ENCODE measurements at regions not wholly inside any gene's neighbourhood (a gene's known extent, or its start where the extent isn't known, plus 50 kb on each side); places are given as distances from the start of the nearest gene placed in this dataset.

DNA sequence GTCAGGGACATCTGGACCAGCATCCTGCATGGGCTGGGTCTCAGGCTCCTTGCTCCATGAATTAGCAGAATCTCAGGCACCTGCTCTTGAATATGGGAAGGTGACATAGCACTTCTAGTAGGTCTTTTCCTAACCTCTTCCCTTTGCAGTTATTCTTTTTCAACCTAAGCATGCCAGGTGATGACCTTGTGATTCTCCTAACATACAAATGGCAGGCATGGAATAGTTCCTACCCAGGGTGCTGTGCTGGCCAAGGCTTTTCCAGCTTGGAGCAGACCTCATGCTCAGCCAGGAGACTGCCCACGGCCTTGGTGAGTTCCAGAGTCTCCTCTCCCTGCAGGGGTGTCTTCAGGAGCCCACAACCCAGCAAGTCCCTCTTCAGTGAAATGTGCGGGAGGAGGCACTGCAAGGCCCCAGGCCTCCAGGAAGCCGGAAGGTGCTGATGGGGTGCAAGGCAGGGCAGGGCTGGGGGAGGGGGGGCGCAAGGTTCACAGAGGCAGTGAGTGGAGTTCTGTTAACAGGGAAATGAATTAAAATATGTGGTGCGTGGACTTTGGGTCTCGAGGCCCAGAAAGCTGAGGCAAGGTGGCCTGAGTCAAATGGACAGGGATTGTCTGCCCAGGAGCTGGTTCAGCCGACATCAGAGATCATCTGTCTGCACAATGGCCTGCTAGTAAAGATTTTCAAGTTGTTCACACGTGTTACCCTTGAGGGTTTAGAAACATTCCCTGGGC lies 75.9 kb upstream of the SEPTIN5 start:
- Histone ChIP-seq H3K27me3 (ENCODE audit: control insufficient read depth, insufficient read depth, low read length) (no peaks in the 10 kb centered on the region), H3K4me3 (ENCODE audit: low read depth in 2 of 2, low read length in 2 of 2) (no peak overlapping the region), H3K4me1 (ENCODE audit: control insufficient read depth, insufficient read depth, low read length) (no peaks in the 10 kb centered on the region), H3K27ac (ENCODE audit: low read length) (no peak overlapping the region), H3K36me3 (ENCODE audit: control insufficient read depth, insufficient read depth, low read length) (no peaks in the 10 kb centered on the region), H3K9me3 (ENCODE audit: control insufficient read depth, insufficient read depth, low read depth, low read length) (no peaks in the 10 kb centered on the region)
- ChIA-PET CTCF (no interaction called here), POLR2A (no interaction called here)
- in situ Hi-C loops (cut with HindIII; ENCODE audit: low pct_unique_long_range_greater_than_20kb, low sequenced_read_pairs) (no loop called here), intact Hi-C loops (cut with micrococcal nuclease; ENCODE audit: unreplicated experiment) (no loop called here)
- TF ChIP-seq POLR2AphosphoS5 (IDR thresholded peaks at IDR 0.05; ENCODE audit: low read depth, low read length) (no peak), SIN3A (IDR thresholded peaks at IDR 0.05; ENCODE audit: borderline replicate concordance, insufficient read depth, low read depth, low read length) (no peak), TCF7L2 (IDR thresholded peaks at IDR 0.05; ENCODE audit: low read depth, low read length) (no peak)
- TF ChIP-seq, protein P1, sequence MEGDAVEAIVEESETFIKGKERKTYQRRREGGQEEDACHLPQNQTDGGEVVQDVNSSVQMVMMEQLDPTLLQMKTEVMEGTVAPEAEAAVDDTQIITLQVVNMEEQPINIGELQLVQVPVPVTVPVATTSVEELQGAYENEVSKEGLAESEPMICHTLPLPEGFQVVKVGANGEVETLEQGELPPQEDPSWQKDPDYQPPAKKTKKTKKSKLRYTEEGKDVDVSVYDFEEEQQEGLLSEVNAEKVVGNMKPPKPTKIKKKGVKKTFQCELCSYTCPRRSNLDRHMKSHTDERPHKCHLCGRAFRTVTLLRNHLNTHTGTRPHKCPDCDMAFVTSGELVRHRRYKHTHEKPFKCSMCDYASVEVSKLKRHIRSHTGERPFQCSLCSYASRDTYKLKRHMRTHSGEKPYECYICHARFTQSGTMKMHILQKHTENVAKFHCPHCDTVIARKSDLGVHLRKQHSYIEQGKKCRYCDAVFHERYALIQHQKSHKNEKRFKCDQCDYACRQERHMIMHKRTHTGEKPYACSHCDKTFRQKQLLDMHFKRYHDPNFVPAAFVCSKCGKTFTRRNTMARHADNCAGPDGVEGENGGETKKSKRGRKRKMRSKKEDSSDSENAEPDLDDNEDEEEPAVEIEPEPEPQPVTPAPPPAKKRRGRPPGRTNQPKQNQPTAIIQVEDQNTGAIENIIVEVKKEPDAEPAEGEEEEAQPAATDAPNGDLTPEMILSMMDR (IDR thresholded peaks at IDR 0.05): no peak
- TF ChIP-seq, protein P2, sequence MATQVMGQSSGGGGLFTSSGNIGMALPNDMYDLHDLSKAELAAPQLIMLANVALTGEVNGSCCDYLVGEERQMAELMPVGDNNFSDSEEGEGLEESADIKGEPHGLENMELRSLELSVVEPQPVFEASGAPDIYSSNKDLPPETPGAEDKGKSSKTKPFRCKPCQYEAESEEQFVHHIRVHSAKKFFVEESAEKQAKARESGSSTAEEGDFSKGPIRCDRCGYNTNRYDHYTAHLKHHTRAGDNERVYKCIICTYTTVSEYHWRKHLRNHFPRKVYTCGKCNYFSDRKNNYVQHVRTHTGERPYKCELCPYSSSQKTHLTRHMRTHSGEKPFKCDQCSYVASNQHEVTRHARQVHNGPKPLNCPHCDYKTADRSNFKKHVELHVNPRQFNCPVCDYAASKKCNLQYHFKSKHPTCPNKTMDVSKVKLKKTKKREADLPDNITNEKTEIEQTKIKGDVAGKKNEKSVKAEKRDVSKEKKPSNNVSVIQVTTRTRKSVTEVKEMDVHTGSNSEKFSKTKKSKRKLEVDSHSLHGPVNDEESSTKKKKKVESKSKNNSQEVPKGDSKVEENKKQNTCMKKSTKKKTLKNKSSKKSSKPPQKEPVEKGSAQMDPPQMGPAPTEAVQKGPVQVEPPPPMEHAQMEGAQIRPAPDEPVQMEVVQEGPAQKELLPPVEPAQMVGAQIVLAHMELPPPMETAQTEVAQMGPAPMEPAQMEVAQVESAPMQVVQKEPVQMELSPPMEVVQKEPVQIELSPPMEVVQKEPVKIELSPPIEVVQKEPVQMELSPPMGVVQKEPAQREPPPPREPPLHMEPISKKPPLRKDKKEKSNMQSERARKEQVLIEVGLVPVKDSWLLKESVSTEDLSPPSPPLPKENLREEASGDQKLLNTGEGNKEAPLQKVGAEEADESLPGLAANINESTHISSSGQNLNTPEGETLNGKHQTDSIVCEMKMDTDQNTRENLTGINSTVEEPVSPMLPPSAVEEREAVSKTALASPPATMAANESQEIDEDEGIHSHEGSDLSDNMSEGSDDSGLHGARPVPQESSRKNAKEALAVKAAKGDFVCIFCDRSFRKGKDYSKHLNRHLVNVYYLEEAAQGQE (IDR thresholded peaks at IDR 0.05; ENCODE audit: insufficient read depth in 1 of 2, low read depth in 2 of 2, low read length in 1 of 2): no peak
- BruUV-seq (replicated peaks): no TSS peak
- no peak for ATAC-seq
- DNase-seq (ENCODE audit: low read depth, low spot score): no peak

DNA sequence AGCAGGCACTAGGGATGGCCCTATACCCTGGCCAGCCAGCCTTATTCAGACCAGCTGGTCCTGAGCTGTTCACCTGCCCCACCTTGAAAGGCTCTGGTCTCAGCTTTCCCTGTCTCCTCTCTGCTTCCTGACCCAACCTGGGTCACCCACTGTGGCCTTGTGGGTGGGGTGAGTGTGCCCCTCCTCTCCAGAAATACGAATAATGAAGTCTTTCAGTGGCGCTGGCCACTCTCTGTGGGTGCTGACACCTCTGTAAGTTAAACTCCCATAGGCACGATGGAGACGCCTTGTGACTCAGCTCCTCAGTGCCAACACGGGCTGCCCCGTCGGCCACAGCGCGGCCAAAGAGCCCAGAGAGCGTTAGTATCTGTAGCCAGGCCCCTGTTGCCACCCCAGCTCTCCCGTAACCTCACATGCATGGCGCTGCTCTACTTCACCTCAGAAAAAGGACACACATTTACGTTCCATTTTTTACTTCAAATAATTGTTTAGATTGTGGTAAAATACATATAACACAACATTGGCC lies 74.6 kb upstream of the SEPTIN5 start:
- ChIA-PET CTCF (no interaction called here), POLR2A (no interaction called here)
- intact Hi-C loops (cut with micrococcal nuclease; ENCODE audit: unreplicated experiment): no loop called here
- H3K9me3 ChIP-seq (ENCODE audit: control insufficient read depth, insufficient read depth, low read depth, low read length): no peaks in the 10 kb centered on the region
- no peaks in the 10 kb centered on the region for H3K27me3 ChIP-seq (ENCODE audit: control insufficient read depth, insufficient read depth, low read length)
- no peak overlapping the region for H3K4me3 ChIP-seq (ENCODE audit: low read depth in 2 of 2, low read length in 2 of 2)
- TF ChIP-seq TCF7L2 (IDR thresholded peaks at IDR 0.05; ENCODE audit: low read depth, low read length): no peak
- no peak for TF ChIP-seq POLR2AphosphoS5 (IDR thresholded peaks at IDR 0.05; ENCODE audit: low read depth, low read length)
- TF ChIP-seq, protein P2 (IDR thresholded peaks at IDR 0.05; ENCODE audit: insufficient read depth in 1 of 2, low read depth in 2 of 2, low read length in 1 of 2): no peak
- TF ChIP-seq, protein P1 (IDR thresholded peaks at IDR 0.05): no peak
- TF ChIP-seq SIN3A (IDR thresholded peaks at IDR 0.05; ENCODE audit: borderline replicate concordance, insufficient read depth, low read depth, low read length): no peak
- no peaks in the 10 kb centered on the region for H3K36me3 ChIP-seq (ENCODE audit: control insufficient read depth, insufficient read depth, low read length)
- no peak overlapping the region for H3K27ac ChIP-seq (ENCODE audit: low read length)
- in situ Hi-C loops (cut with HindIII; ENCODE audit: low pct_unique_long_range_greater_than_20kb, low sequenced_read_pairs): no loop called here
- ATAC-seq: no peak
- H3K4me1 ChIP-seq (ENCODE audit: control insufficient read depth, insufficient read depth, low read length): no peaks in the 10 kb centered on the region
- no TSS peak for BruUV-seq (replicated peaks)
- no peak for DNase-seq (ENCODE audit: low read depth, low spot score)

Measured in Panc1 (cell line).